SKM-1 (cell line): ENCODE measurements at regions not wholly inside any gene's neighbourhood (a gene's known extent, or its start where the extent isn't known, plus 50 kb on each side); places are given as distances from the start of the nearest gene placed in this dataset.
A peak's percentile ranks its signal among the peaks of the same experiment; 100 is the strongest.

Experiments used
- DNase-seq: peaks from one replicate; lab custom pipeline; 2025; ENCODE audit not compliant: unreplicated experiment; lab: John Stamatoyannopoulos, UW

- DNase-seq: no peak
Observed at GRCh38 chr6:16871047-16871446, 109.8 kb upstream of the ATXN1 start.

GRCh38 chr6:16868968-16869367 lies 107.7 kb upstream of the ATXN1 start:
- no peak for DNase-seq

DNA sequence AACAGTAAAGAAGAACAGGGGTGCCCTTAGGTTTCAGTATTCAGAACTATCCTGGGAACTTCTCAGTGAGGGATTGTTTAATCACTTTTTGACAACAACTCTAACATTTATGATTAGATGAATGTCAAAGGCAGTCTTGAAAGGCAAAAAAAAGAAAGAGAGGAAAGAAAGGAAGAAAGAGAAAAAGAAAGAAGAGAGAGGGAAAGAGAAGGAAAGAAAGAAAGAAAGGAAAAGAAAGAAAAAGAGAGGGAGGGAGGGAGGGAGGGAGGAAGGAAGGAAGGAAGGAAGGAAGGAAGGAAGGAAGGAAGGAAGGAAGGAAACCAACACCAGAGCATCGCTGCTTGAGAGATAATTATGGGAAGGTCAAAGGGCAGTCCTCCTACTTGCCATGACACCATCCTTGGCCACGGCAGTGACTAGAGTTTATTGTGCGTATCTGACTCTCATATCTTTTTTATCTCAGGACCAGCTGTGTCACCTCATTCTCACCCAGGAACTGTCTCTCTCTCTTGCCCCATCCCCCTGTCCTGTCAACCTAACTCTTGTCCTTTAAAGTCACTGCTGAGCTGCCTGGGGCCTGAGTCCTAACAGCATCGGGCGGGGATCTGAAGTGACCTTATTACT lies 96.8 kb upstream of the ATXN1 start:
- no peak for DNase-seq

DNA sequence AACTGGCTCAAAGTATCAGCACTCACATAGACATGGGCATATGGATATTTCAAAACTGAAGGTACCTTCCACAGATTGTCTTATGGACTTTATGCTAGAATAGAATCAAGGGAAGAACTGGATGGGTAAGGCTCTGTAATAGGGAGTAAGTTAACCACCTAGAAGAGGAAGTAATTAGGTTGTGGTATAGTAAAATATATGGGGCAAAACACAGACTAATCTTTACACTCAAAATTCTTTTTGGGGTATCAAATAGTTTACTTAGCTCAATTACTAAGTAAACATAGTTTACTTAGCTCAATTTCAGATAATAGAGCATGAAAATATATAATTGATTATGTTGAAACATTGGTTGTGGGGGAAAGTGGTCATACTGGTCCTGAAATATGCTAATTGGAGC lies 94.2 kb upstream of the ATXN1 start:
- DNase-seq: peak; percentile 14

DNA sequence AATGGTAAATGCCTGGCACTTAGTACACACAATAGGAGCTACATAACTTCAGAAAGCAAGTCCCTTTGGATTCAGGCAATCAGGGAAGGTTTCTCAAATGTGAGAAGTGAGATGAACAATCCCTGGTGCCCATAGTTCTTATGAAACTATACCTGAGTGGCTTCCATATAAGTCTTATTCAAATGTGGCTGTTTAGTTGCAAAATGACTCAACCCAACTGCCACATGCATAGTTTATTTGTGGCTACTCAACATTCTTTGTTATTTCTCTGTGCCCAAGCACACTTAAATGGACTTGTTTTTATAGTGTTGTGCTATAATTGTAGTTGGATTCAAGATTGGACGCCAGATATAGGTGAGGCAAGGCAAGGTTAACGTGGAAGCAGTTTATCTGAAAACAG lies 93.7 kb upstream of the ATXN1 start:
- DNase-seq: no peak

DNA sequence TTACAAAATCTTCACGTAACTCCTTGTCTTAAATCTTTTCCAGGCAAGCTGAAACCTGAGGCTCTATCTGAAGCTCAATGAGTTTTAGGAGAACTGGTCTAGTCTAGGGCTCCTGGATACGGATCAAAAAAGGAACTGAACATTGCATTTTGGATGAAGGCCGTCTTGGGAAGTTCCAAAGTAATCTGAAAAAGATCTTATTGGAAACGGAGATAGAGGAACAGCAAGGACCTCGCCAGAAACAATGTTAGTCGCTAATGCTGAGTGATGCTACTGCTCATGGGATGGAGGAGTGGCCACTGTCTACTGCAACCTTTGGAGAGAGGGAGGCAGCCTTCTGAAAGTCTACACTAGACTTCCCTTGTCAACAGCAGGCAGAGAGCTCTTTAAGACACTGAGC lies 91.4 kb upstream of the ATXN1 start:
- DNase-seq: no peak

DNA sequence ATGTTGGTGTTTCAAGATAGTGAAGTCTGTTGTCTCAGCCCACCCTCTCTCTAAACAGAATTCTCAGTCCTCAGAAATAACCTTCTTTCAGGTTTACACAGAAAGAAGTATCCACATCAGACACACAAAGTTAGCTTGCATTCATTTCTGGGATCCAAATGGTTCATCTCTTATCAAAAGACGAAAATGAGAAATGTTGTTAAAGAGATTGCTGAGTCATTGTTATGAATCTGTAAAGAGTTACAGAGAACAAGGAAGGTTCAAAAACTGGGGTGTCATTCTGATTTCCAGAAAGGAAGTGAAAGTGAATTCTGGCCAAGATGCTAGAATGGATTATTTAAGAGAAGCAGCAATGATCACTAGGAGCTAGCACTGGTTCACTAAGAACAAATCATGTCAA lies 90.5 kb upstream of the ATXN1 start:
- DNase-seq: no peak

DNA sequence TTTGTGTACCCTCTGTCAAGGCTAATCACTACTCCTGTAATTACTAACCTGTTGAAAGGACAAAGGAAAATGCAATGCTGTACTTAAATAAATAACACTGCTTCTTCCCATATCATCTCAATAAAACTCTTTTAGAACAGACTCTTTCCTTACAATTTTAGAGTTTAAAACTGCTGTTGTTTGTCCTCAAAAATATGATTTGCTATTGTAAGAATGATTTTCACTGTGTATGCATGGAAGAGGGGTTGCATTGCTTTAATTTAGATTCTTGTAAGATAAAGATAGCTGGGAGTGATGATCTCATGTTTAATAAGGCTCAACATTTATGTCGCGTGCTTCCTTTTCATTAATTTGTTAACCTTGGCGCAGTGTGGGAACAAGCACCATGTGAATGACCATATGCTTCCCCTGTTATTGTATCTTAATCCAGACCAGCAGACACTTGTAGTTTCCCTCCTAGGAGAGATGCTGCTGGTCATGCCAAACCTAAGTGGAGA lies 89.8 kb upstream of the ATXN1 start:
- DNase-seq: no peak

DNA sequence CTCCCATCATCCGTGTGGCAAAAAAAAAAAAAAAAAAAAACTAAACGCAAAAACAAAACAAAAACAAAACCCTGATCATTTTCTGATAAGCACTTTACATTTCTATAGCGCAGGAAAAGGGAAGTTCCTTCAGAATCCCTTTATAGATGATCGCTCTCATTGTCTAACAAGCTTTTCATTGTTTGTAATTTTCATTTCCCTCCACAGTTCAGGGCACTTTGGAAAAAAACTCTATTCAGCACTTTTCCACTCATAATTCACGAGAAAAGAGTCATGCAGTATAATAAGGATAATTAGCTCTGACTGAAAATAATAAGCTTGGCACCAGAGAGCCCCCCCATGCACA lies 89.4 kb upstream of the ATXN1 start:
- no peak for DNase-seq

DNA sequence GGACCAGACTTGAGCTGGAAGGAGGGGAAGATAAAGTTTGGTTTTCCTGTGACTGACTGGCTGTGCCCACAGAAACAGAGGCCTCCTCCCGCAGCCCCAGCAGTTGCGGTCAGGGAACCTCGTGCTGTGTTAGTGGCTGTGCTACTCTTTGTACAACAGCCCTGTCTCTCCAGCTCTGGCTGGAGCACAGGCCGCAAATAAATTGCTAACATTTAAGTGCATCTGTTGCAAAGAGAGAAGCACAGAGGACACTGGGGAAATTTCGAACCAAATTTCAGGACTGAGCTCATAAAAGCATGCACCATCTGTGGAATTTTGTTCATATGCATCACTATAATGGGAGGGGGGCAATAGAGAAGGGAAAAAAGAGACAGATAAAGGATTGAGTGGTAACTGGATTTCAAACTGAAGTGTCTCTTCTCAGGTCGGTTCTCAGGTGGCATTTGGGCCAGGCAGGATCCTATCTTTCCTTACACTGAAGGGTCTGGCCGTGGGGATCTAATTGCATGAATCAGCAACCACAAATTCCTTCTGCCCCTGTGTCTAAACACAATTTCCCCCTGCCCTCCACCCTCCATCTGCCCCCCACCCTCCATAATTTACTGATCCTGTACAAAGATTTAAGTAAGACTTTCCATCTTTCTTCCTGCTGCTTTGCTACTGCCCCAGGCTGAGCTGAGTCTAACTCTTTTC lies 88.9 kb upstream of the ATXN1 start:
- DNase-seq: no peak

- DNase-seq: no peak
Observed at GRCh38 chr6:16849280-16849987, 88.2 kb upstream of the ATXN1 start.

GRCh38 chr6:16846399-16846778 lies 85.1 kb upstream of the ATXN1 start:
- no peak for DNase-seq

GRCh38 chr6:16844183-16844582 lies 82.9 kb upstream of the ATXN1 start:
- DNase-seq: no peak

DNA sequence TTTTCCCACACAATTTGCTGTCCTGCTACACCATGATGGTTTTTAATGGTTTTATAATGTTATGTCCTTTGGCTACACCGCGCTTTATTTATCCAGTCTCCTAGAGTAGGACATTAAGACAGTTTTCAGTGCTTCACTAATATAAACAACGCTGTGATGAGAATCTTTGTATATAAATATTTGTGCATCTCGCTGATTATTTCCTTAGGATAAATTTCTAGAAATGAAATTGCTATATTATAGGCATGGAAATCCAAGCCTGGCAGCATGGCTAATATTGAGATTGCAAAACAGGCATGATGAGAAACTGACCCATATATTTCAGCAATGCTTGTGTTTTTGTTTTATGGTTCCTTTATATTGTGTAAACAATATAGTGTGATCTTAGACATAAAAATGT lies 81.4 kb upstream of the ATXN1 start:
- no peak for DNase-seq

GRCh38 chr6:16841241-16841640 lies 80.0 kb upstream of the ATXN1 start:
- DNase-seq: no peak

DNA sequence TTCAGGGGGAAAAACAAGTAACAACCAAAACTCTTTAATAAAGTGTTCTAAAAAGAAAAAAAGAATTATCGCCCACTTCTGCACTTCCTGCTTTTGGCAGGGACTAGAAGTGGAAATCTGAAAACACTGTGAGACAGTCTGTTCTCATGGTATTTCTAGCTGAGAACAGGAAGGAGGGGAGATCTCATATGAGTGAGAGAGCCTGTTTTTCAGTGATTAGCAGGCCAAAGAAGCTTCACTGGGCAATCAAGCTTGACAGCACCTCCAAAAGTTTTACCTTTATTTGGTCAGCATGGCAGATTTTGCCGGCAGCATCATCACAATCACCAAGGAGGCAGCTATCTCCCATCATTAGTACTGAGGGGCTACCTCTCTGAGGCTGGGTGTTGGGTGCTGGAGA lies 79.5 kb upstream of the ATXN1 start:
- DNase-seq: no peak

GRCh38 chr6:16840291-16840690 lies 79.0 kb upstream of the ATXN1 start:
- no peak for DNase-seq

DNA sequence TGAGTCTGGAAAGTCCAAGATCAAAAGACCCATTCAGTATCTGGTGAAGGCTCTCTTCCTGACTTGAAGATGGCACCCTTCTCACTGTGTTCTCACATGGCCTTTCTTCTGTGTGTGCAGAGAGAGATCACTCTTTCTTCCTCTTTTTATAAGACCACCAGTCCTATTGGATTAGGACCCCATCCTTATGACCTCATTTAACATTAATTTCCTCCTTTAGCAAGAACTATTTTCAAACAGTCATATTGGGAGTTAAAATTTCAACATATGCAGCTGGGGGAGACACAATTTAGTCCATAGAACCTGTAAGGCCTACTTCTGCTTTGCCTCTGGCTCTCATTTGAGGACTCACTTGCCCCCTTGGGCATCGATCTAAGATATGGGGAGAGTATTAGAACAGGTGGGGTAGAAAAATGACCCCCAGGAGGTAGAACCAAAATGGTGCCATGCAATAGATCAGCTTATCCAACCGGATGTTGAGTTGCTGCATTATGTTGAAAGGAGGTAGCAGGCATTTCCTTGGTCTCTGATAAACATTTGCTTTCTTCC lies 78.4 kb upstream of the ATXN1 start:
- no peak for DNase-seq

DNA sequence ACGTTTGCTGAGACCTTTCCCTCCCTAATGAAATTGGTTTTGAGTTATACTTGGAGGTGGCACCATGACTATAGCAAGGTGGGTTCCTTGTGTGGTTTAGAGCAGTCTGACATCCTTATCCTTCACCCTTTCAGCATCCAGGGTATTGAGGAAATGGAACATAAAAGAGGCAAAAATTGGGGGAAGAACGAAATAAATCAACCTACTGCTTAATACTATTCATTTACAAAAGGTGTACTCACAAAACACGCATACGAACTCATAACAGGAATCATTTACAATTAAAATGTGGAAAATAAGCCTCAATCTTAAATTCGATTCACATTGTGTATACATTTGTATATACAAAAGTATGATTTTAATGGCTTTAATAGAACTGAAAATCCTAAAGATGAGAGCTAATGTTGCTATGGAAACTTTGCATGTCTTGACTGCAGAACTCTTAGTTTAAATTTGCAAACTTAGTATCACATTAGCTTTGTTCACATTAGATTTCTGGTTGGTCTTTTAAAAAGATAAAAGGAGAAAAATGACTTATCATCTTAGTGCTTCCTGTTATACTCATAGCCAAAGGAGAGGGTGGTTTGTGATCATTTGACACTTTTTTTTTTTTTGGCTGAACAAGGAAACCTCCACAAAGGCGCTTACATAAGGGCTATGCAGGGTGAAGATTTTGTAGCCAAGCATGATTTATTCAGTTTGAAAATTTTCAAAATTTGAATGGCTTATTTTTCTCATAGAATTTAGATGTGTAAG lies 76.1 kb upstream of the ATXN1 start:
- DNase-seq: no peak

DNA sequence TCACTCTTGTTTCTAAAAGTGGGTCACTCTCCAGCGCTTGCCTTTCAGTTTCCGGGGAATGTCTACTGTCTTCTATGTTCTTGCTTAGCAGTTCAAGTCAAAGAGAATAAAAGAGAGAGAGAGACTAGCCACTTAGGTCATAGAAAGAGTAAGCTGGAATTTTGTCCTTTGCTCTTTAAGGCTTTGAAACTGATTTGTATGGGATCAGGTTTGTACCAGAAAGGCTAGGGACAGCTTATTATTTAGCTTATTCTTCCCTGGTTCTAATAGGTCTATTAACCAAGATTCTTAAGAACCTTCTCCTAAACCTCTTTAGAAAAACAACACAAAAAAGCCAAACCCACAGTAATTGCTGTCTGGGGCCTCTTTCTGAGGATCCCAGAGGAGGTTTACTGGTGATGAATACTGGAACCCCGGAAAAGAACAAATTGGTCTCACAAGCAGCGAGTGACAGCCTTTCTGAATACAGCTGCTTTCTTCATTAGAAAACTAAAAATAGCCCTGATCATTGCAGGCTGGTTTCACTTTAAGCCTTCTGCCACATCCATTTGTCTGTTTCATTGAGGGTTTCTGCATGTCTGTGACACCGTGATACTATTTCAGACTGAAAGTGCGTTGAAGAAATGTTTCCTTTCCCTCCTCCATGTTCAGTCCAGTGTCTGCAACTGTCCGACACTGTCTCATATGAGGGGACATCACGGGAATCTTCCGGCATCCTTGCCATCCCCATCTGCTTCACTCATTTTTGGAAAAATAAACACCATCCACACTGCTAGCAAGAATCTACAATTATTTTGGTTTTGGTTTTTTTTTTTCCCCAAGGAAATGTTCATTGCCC lies 75.1 kb upstream of the ATXN1 start:
- no peak for DNase-seq

- DNase-seq: no peak
Observed at GRCh38 chr6:16834242-16834641, 73.0 kb upstream of the ATXN1 start.
